ENCODE measurements at regions not wholly inside any gene's neighbourhood (a gene's known extent, or its start where the extent isn't known, plus 50 kb on each side); places are given as distances from the start of the nearest gene placed in this dataset.

GRCh38 chr21:16145052-16145451, 415.3 kb downstream of the USP25 start:
- Histone ChIP-seq H3K36me3 (replicated peaks in 1 of 2; ENCODE audit: control insufficient read depth in 2 of 2, insufficient read depth in 2 of 2, low read length in 2 of 2) (no peaks in the 10 kb centered on the region), H2AK5ac (ENCODE audit: low read depth, low read length) (no peak overlapping the region), H3K27ac (replicated peaks; ENCODE audit: low read length) (no peak overlapping the region), H2BK120ac (ENCODE audit: low read depth, low read length) (no peak overlapping the region), H4K8ac (ENCODE audit: low read depth, low read length) (no peak overlapping the region), H2BK5ac (ENCODE audit: low read length) (no peak overlapping the region), H3K23ac (ENCODE audit: low read depth, low read length, poor library complexity) (no peak overlapping the region), H3K79me1 (ENCODE audit: low read depth, low read length) (no peaks in the 10 kb centered on the region), H3K4me2 (ENCODE audit: insufficient read depth, low read length, poor library complexity, severe bottlenecking) (no peak overlapping the region), H3K4me3 (ENCODE audit: low read length in 2 of 2) (no peak overlapping the region), H2AFZ (ENCODE audit: low read length) (no peak overlapping the region), H3K4me1 (ENCODE audit: control insufficient read depth in 2 of 2, insufficient read depth in 1 of 2, low read depth in 1 of 2, low read length in 2 of 2) (no peaks in the 10 kb centered on the region), H3K14ac (ENCODE audit: low read length) (no peak overlapping the region), H3K4ac (ENCODE audit: low read length) (no peak overlapping the region), H3K18ac (ENCODE audit: low read length) (no peak overlapping the region), H2BK12ac (ENCODE audit: low read length) (no peak overlapping the region), H3K9me3 (replicated peaks in 1 of 2; ENCODE audit: control insufficient read depth in 2 of 2, insufficient read depth in 1 of 2, low read depth in 1 of 2, low read length in 2 of 2) (peaks cover 0 to 3% of the 10 kb centered on the region in 2 donors), H4K91ac (ENCODE audit: low read depth, low read length, poor library complexity) (no peak overlapping the region), H3K9ac (ENCODE audit: low read depth, low read length, poor library complexity) (no peak overlapping the region), H2BK15ac (ENCODE audit: low read length) (no peak overlapping the region), H3K27me3 (ENCODE audit: control insufficient read depth in 3 of 3, insufficient read depth in 3 of 3, low read depth in 1 of 3, low read length in 3 of 3) (no peaks in the 10 kb centered on the region)
- no CpG with 5 or more reads among the region's 3 CpGs for WGBS, 2 donors (ENCODE audit: extremely low coverage in 2 of 2, insufficient read length in 2 of 2, insufficient replicate concordance in 1 of 2)
- DNase-seq (ENCODE audit: low spot score), result no peak

DNA sequence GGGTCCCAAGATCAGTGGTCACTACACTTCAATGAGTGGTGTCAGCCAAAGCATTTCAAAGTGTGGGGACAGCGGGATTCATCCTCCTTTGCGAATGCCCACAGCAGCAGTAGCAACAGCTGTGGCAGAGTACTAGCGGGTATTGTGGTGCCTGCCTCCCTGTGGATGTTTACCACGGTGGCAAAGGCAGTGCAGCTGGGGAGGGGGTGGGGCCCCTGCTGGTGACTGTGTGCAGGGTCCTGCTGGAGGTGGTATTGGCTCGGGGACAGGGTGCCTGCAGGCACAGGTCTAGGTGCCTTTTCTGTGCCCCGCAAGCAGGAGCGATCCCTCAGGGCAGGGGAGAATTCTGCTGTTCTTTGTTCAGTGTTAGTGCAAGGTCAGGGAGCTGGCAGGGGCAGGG, 415.7 kb downstream of the USP25 start:
- Histone ChIP-seq H4K8ac (ENCODE audit: low read depth, low read length) (no peak overlapping the region), H4K91ac (ENCODE audit: low read depth, low read length, poor library complexity) (peak overlapping the region; percentile 0), H2BK15ac (ENCODE audit: low read length) (peak overlapping the region; percentile 55), H3K9me3 (replicated peaks in 1 of 2; ENCODE audit: control insufficient read depth in 2 of 2, insufficient read depth in 1 of 2, low read depth in 1 of 2, low read length in 2 of 2) (peaks cover 0 to 3% of the 10 kb centered on the region in 2 donors), H2BK120ac (ENCODE audit: low read depth, low read length) (no peak overlapping the region), H3K14ac (ENCODE audit: low read length) (peak overlapping the region; percentile 85), H3K4me2 (ENCODE audit: insufficient read depth, low read length, poor library complexity, severe bottlenecking) (no peak overlapping the region), H3K4me3 (ENCODE audit: low read length in 2 of 2) (no peak overlapping the region), H3K9ac (ENCODE audit: low read depth, low read length, poor library complexity) (no peak overlapping the region), H3K27me3 (ENCODE audit: control insufficient read depth in 3 of 3, insufficient read depth in 3 of 3, low read depth in 1 of 3, low read length in 3 of 3) (no peaks in the 10 kb centered on the region), H2BK12ac (ENCODE audit: low read length) (peak overlapping the region; percentile 73), H3K27ac (replicated peaks; ENCODE audit: low read length) (no peak overlapping the region), H2AK5ac (ENCODE audit: low read depth, low read length) (peak overlapping the region; percentile 75), H3K23ac (ENCODE audit: low read depth, low read length, poor library complexity) (no peak overlapping the region), H3K4ac (ENCODE audit: low read length) (no peak overlapping the region), H3K36me3 (replicated peaks in 1 of 2; ENCODE audit: control insufficient read depth in 2 of 2, insufficient read depth in 2 of 2, low read length in 2 of 2) (no peaks in the 10 kb centered on the region), H2AFZ (ENCODE audit: low read length) (peak overlapping the region; percentile 6), H3K79me1 (ENCODE audit: low read depth, low read length) (no peaks in the 10 kb centered on the region), H3K18ac (ENCODE audit: low read length) (peak overlapping the region; percentile 65), H3K4me1 (ENCODE audit: control insufficient read depth in 2 of 2, insufficient read depth in 1 of 2, low read depth in 1 of 2, low read length in 2 of 2) (no peaks in the 10 kb centered on the region), H2BK5ac (ENCODE audit: low read length) (no peak overlapping the region)
- DNase-seq (ENCODE audit: low spot score), result no peak
- no CpG with 5 or more reads among the region's 7 CpGs for WGBS, 2 donors (ENCODE audit: extremely low coverage in 2 of 2, insufficient read length in 2 of 2, insufficient replicate concordance in 1 of 2)

DNA sequence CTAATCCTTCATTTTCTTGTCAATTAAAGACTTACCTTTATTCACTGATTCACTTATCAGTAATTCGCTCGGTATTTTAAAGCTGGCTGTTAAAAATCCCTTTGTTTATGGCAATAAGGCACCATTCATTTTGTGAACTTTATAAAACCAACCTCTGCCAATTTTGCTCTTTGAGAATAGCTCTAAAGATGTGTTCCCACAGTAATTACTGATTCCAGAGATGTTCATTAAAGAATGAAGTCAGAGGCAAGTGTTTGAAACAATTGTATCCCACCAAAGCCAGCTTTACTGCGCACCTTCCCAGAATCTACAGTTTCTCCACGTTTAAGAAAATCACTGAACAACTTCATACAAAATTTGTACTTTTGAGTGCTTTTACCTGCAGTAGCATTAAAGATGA, 424.5 kb downstream of the USP25 start:
- Histone ChIP-seq H3K27ac (replicated peaks; ENCODE audit: low read length) (no peak overlapping the region), H3K79me1 (ENCODE audit: low read depth, low read length) (no peaks in the 10 kb centered on the region), H4K8ac (ENCODE audit: low read depth, low read length) (no peak overlapping the region), H3K4me3 (ENCODE audit: low read length in 2 of 2) (no peak overlapping the region), H3K27me3 (ENCODE audit: control insufficient read depth in 3 of 3, insufficient read depth in 3 of 3, low read depth in 1 of 3, low read length in 3 of 3) (no peaks in the 10 kb centered on the region), H3K9me3 (replicated peaks in 1 of 2; ENCODE audit: control insufficient read depth in 2 of 2, insufficient read depth in 1 of 2, low read depth in 1 of 2, low read length in 2 of 2) (no peaks in the 10 kb centered on the region), H2AFZ (ENCODE audit: low read length) (no peak overlapping the region), H3K4ac (ENCODE audit: low read length) (no peak overlapping the region), H3K18ac (ENCODE audit: low read length) (no peak overlapping the region), H2BK5ac (ENCODE audit: low read length) (no peak overlapping the region), H2BK120ac (ENCODE audit: low read depth, low read length) (no peak overlapping the region), H2BK15ac (ENCODE audit: low read length) (no peak overlapping the region), H3K36me3 (replicated peaks in 1 of 2; ENCODE audit: control insufficient read depth in 2 of 2, insufficient read depth in 2 of 2, low read length in 2 of 2) (no peaks in the 10 kb centered on the region), H4K91ac (ENCODE audit: low read depth, low read length, poor library complexity) (no peak overlapping the region), H3K4me2 (ENCODE audit: insufficient read depth, low read length, poor library complexity, severe bottlenecking) (no peak overlapping the region), H3K4me1 (ENCODE audit: control insufficient read depth in 2 of 2, insufficient read depth in 1 of 2, low read depth in 1 of 2, low read length in 2 of 2) (peaks cover 0 to 1% of the 10 kb centered on the region in 2 donors), H3K23ac (ENCODE audit: low read depth, low read length, poor library complexity) (no peak overlapping the region), H2AK5ac (ENCODE audit: low read depth, low read length) (no peak overlapping the region), H2BK12ac (ENCODE audit: low read length) (no peak overlapping the region), H3K9ac (ENCODE audit: low read depth, low read length, poor library complexity) (no peak overlapping the region), H3K14ac (ENCODE audit: low read length) (no peak overlapping the region)
- WGBS, 2 donors (ENCODE audit: extremely low coverage in 2 of 2, insufficient read length in 2 of 2, insufficient replicate concordance in 1 of 2), result no CpG with 5 or more reads among the region's 4 CpGs
- DNase-seq (ENCODE audit: low spot score), result no peak

GRCh38 chr21:16154951-16155635, 425.3 kb downstream of the USP25 start:
- Histone ChIP-seq H3K4me1 (ENCODE audit: control insufficient read depth in 2 of 2, insufficient read depth in 1 of 2, low read depth in 1 of 2, low read length in 2 of 2) (peaks cover 0 to 1% of the 10 kb centered on the region in 2 donors), H2BK120ac (ENCODE audit: low read depth, low read length) (no peak overlapping the region), H3K36me3 (replicated peaks in 1 of 2; ENCODE audit: control insufficient read depth in 2 of 2, insufficient read depth in 2 of 2, low read length in 2 of 2) (no peaks in the 10 kb centered on the region), H3K79me1 (ENCODE audit: low read depth, low read length) (no peaks in the 10 kb centered on the region), H3K9me3 (replicated peaks in 1 of 2; ENCODE audit: control insufficient read depth in 2 of 2, insufficient read depth in 1 of 2, low read depth in 1 of 2, low read length in 2 of 2) (no peaks in the 10 kb centered on the region), H3K23ac (ENCODE audit: low read depth, low read length, poor library complexity) (no peak overlapping the region), H3K27ac (replicated peaks; ENCODE audit: low read length) (no peak overlapping the region), H3K14ac (ENCODE audit: low read length) (no peak overlapping the region), H3K18ac (ENCODE audit: low read length) (no peak overlapping the region), H2AK5ac (ENCODE audit: low read depth, low read length) (no peak overlapping the region), H2BK12ac (ENCODE audit: low read length) (no peak overlapping the region), H2BK15ac (ENCODE audit: low read length) (no peak overlapping the region), H3K4me2 (ENCODE audit: insufficient read depth, low read length, poor library complexity, severe bottlenecking) (no peak overlapping the region), H4K8ac (ENCODE audit: low read depth, low read length) (no peak overlapping the region), H4K91ac (ENCODE audit: low read depth, low read length, poor library complexity) (no peak overlapping the region), H3K27me3 (ENCODE audit: control insufficient read depth in 3 of 3, insufficient read depth in 3 of 3, low read depth in 1 of 3, low read length in 3 of 3) (no peaks in the 10 kb centered on the region), H2AFZ (ENCODE audit: low read length) (no peak overlapping the region), H3K9ac (ENCODE audit: low read depth, low read length, poor library complexity) (no peak overlapping the region), H3K4ac (ENCODE audit: low read length) (no peak overlapping the region), H2BK5ac (ENCODE audit: low read length) (no peak overlapping the region), H3K4me3 (ENCODE audit: low read length in 2 of 2) (no peak overlapping the region)
- WGBS, 2 donors (ENCODE audit: extremely low coverage in 2 of 2, insufficient read length in 2 of 2, insufficient replicate concordance in 1 of 2), result no CpG with 5 or more reads among the region's 2 CpGs
- no peak for DNase-seq (ENCODE audit: low spot score)

Measured in neuronal stem cell (in vitro differentiated cells).